ENCODE measurements at regions not wholly inside any gene's neighbourhood (a gene's known extent, or its start where the extent isn't known, plus 50 kb on each side); places are given as distances from the start of the nearest gene placed in this dataset.

GRCh38 chr5:174234388-174234787 is 188.9 kb downstream of the NSG2 start:
- no peaks in the 10 kb centered on the region for H3K4me1 ChIP-seq (ENCODE audit: insufficient read depth, low read length, poor library complexity, severe bottlenecking)
- no peaks in the 10 kb centered on the region for H3K9me2 ChIP-seq (replicated peaks; ENCODE audit: low read depth, low read length)
- H3K27me3 ChIP-seq (ENCODE audit: insufficient read depth, low read length, poor library complexity, severe bottlenecking), result no peaks in the 10 kb centered on the region
- H3K9me3 ChIP-seq (ENCODE audit: insufficient read depth, low read depth, low read length), result no peaks in the 10 kb centered on the region
- H3K4me2 ChIP-seq (ENCODE audit: low read depth, low read length, poor library complexity, severe bottlenecking), result no peak overlapping the region
- no peaks in the 10 kb centered on the region for H3K79me2 ChIP-seq (ENCODE audit: insufficient read depth, low read length)
- no peak overlapping the region for H3K9ac ChIP-seq (ENCODE audit: low read depth, low read length, poor library complexity, severe bottlenecking)
- H3K36me3 ChIP-seq (ENCODE audit: insufficient read depth, low read length), result no peaks in the 10 kb centered on the region
- no peak for TF ChIP-seq EZH2phosphoT487 (IDR thresholded peaks at IDR 0.05; ENCODE audit: borderline replicate concordance)
- no peak overlapping the region for H3K4me3 ChIP-seq (ENCODE audit: low read length, poor library complexity, severe bottlenecking)
- no peak overlapping the region for H2AFZ ChIP-seq (ENCODE audit: low read length)
- no peaks in the 10 kb centered on the region for H4K20me1 ChIP-seq (ENCODE audit: insufficient read depth, low read length, poor library complexity, severe bottlenecking)
- no peaks in the 10 kb centered on the region for H3F3A ChIP-seq (ENCODE audit: low read depth)

GRCh38 chr5:174235221-174236011 is 189.9 kb downstream of the NSG2 start:
- no peaks in the 10 kb centered on the region for H3K9me2 ChIP-seq (replicated peaks; ENCODE audit: low read depth, low read length)
- no peaks in the 10 kb centered on the region for H3F3A ChIP-seq (ENCODE audit: low read depth)
- H3K9ac ChIP-seq (ENCODE audit: low read depth, low read length, poor library complexity, severe bottlenecking), result no peak overlapping the region
- no peak overlapping the region for H3K4me3 ChIP-seq (ENCODE audit: low read length, poor library complexity, severe bottlenecking)
- TF ChIP-seq EZH2phosphoT487 (IDR thresholded peaks at IDR 0.05; ENCODE audit: borderline replicate concordance) (no peak), CTCF (conservative IDR thresholded peaks at IDR 0.05; ENCODE audit: low read length) (no peak)
- no peaks in the 10 kb centered on the region for H4K20me1 ChIP-seq (ENCODE audit: insufficient read depth, low read length, poor library complexity, severe bottlenecking)
- no peak overlapping the region for H3K4me2 ChIP-seq (ENCODE audit: low read depth, low read length, poor library complexity, severe bottlenecking)
- no peaks in the 10 kb centered on the region for H3K9me3 ChIP-seq (ENCODE audit: insufficient read depth, low read depth, low read length)
- H3K4me1 ChIP-seq (ENCODE audit: insufficient read depth, low read length, poor library complexity, severe bottlenecking), result no peaks in the 10 kb centered on the region
- no peaks in the 10 kb centered on the region for H3K79me2 ChIP-seq (ENCODE audit: insufficient read depth, low read length)
- H3K27me3 ChIP-seq (ENCODE audit: insufficient read depth, low read length, poor library complexity, severe bottlenecking), result no peaks in the 10 kb centered on the region
- H2AFZ ChIP-seq (ENCODE audit: low read length), result no peak overlapping the region
- H3K36me3 ChIP-seq (ENCODE audit: insufficient read depth, low read length), result no peaks in the 10 kb centered on the region

GRCh38 chr5:174236070-174236469 is 190.6 kb downstream of the NSG2 start:
- Histone ChIP-seq H3K9me2 (replicated peaks; ENCODE audit: low read depth, low read length) (no peaks in the 10 kb centered on the region), H3K79me2 (ENCODE audit: insufficient read depth, low read length) (no peaks in the 10 kb centered on the region), H3F3A (ENCODE audit: low read depth) (no peaks in the 10 kb centered on the region), H3K36me3 (ENCODE audit: insufficient read depth, low read length) (no peaks in the 10 kb centered on the region), H3K4me3 (ENCODE audit: low read length, poor library complexity, severe bottlenecking) (no peak overlapping the region), H3K27me3 (ENCODE audit: insufficient read depth, low read length, poor library complexity, severe bottlenecking) (no peaks in the 10 kb centered on the region), H3K9me3 (ENCODE audit: insufficient read depth, low read depth, low read length) (no peaks in the 10 kb centered on the region), H2AFZ (ENCODE audit: low read length) (no peak overlapping the region), H3K9ac (ENCODE audit: low read depth, low read length, poor library complexity, severe bottlenecking) (no peak overlapping the region), H3K4me2 (ENCODE audit: low read depth, low read length, poor library complexity, severe bottlenecking) (no peak overlapping the region), H3K4me1 (ENCODE audit: insufficient read depth, low read length, poor library complexity, severe bottlenecking) (no peaks in the 10 kb centered on the region), H4K20me1 (ENCODE audit: insufficient read depth, low read length, poor library complexity, severe bottlenecking) (no peaks in the 10 kb centered on the region)
- TF ChIP-seq EZH2phosphoT487 (IDR thresholded peaks at IDR 0.05; ENCODE audit: borderline replicate concordance) (no peak), CTCF (conservative IDR thresholded peaks at IDR 0.05; ENCODE audit: low read length) (no peak)

- Histone ChIP-seq H3K9ac (ENCODE audit: low read depth, low read length, poor library complexity, severe bottlenecking) (no peak overlapping the region), H3K4me3 (ENCODE audit: low read length, poor library complexity, severe bottlenecking) (no peak overlapping the region), H4K20me1 (ENCODE audit: insufficient read depth, low read length, poor library complexity, severe bottlenecking) (no peaks in the 10 kb centered on the region), H3K79me2 (ENCODE audit: insufficient read depth, low read length) (no peaks in the 10 kb centered on the region), H2AFZ (ENCODE audit: low read length) (no peak overlapping the region), H3K27me3 (ENCODE audit: insufficient read depth, low read length, poor library complexity, severe bottlenecking) (no peaks in the 10 kb centered on the region), H3K4me2 (ENCODE audit: low read depth, low read length, poor library complexity, severe bottlenecking) (no peak overlapping the region), H3K9me2 (replicated peaks; ENCODE audit: low read depth, low read length) (no peaks in the 10 kb centered on the region), H3K4me1 (ENCODE audit: insufficient read depth, low read length, poor library complexity, severe bottlenecking) (no peaks in the 10 kb centered on the region), H3F3A (ENCODE audit: low read depth) (no peaks in the 10 kb centered on the region), H3K36me3 (ENCODE audit: insufficient read depth, low read length) (no peaks in the 10 kb centered on the region), H3K9me3 (ENCODE audit: insufficient read depth, low read depth, low read length) (no peaks in the 10 kb centered on the region)
- TF ChIP-seq CTCF (conservative IDR thresholded peaks at IDR 0.05; ENCODE audit: low read length) (no peak), EZH2phosphoT487 (IDR thresholded peaks at IDR 0.05; ENCODE audit: borderline replicate concordance) (no peak)
Measured at GRCh38 chr5:174239718-174240117, 194.2 kb downstream of the NSG2 start.

Measured in Loucy (cell line).